Frontal cortex (tissue), 3 donors: ENCODE measurements at regions not wholly inside any gene's neighbourhood (a gene's known extent, or its start where the extent isn't known, plus 50 kb on each side); places are given as distances from the start of the nearest gene placed in this dataset.
"Not testable (repeated sequence)": the region's sequence is repeated elsewhere in the genome, so short reads cannot be mapped to it uniquely, and the experiment has no call there.

Experiments used
- DNase-seq, 2 donors: peaks; one replicate each; pipeline ENCODE4 v3.0.0; 2012; ENCODE audit warnings: low spot score in 2 of 2
- FAIRE-seq: peaks from 2 replicates; lab custom pipeline; 2012; peaks lifted over from hg19 to GRCh38; lab: Jason Lieb, UNC
- donor health status: control.
- donor health status: control.
- donor health status: control.

- DNase-seq (no peak), FAIRE-seq (no peak)
Measured at GRCh38 chr1:187958207-187958606, 1129.5 kb downstream of the PLA2G4A start.

GRCh38 chr1:187959062-187959461 is 1130.3 kb downstream of the PLA2G4A start:
- DNase-seq (no peak), FAIRE-seq (no peak)

GRCh38 chr1:187960125-187960638 is 1131.4 kb downstream of the PLA2G4A start:
- DNase-seq (no peak), FAIRE-seq (peak; percentile 63)

- FAIRE-seq (no peak), DNase-seq (no peak)
Measured at GRCh38 chr1:187961895-187962294, 1133.1 kb downstream of the PLA2G4A start.

GRCh38 chr1:187971851-187972250 is 1143.1 kb downstream of the PLA2G4A start:
- DNase-seq (no peak), FAIRE-seq (no peak)

- FAIRE-seq (no peak), DNase-seq (no peak)
Measured at GRCh38 chr1:187977298-187977697, 1148.5 kb downstream of the PLA2G4A start.

- FAIRE-seq (no peak), DNase-seq (no peak)
Measured at GRCh38 chr1:187985145-187985896, 1156.6 kb downstream of the PLA2G4A start.

- FAIRE-seq (no peak), DNase-seq (no peak)
Measured at GRCh38 chr1:187985897-187986654, 1157.3 kb downstream of the PLA2G4A start.

GRCh38 chr1:187987236-187987776 is 1158.6 kb downstream of the PLA2G4A start:
- FAIRE-seq (no peak), DNase-seq (no peak)

GRCh38 chr1:187991944-187992343 is 1163.2 kb downstream of the PLA2G4A start:
- DNase-seq (no peak), FAIRE-seq (peak; percentile 6)

- no peak for FAIRE-seq
Measured at GRCh38 chr1:187996780-187997179, 1168.0 kb downstream of the PLA2G4A start.

GRCh38 chr1:187999973-188000372 is 1171.2 kb downstream of the PLA2G4A start:
- no peak for FAIRE-seq

More at GRCh38 chr1:187996780-187997179, 1168.0 kb downstream of the PLA2G4A start:
- no peak for DNase-seq

GRCh38 chr1:188003687-188004086 is 1174.9 kb downstream of the PLA2G4A start:
- not testable (repeated sequence) for FAIRE-seq, DNase-seq

More at GRCh38 chr1:187999973-188000372, 1171.2 kb downstream of the PLA2G4A start:
- no peak for DNase-seq

GRCh38 chr1:188004849-188005248 is 1176.1 kb downstream of the PLA2G4A start:
- DNase-seq (no peak), FAIRE-seq (no peak)

- DNase-seq (no peak), FAIRE-seq (no peak)
Measured at GRCh38 chr1:188006354-188006753, 1177.6 kb downstream of the PLA2G4A start.

GRCh38 chr1:188013222-188013849 is 1184.6 kb downstream of the PLA2G4A start:
- not testable (repeated sequence) for DNase-seq, FAIRE-seq

- DNase-seq: no peak
- no peak for FAIRE-seq
Measured at GRCh38 chr1:188017921-188018320, 1189.2 kb downstream of the PLA2G4A start.

- FAIRE-seq (no peak), DNase-seq (no peak)
Measured at GRCh38 chr1:188022661-188023060, 1193.9 kb downstream of the PLA2G4A start.

GRCh38 chr1:188023206-188023605 is 1194.5 kb downstream of the PLA2G4A start:
- DNase-seq (no peak), FAIRE-seq (no peak)

- DNase-seq: no peak
- no peak for FAIRE-seq
Measured at GRCh38 chr1:188027613-188028012, 1198.9 kb downstream of the PLA2G4A start.
